ENCODE measurements at regions not wholly inside any gene's neighbourhood (a gene's known extent, or its start where the extent isn't known, plus 50 kb on each side); places are given as distances from the start of the nearest gene placed in this dataset.
"Not testable (repeated sequence)": the region's sequence is repeated elsewhere in the genome, so short reads cannot be mapped to it uniquely, and the experiment has no call there.

DNA sequence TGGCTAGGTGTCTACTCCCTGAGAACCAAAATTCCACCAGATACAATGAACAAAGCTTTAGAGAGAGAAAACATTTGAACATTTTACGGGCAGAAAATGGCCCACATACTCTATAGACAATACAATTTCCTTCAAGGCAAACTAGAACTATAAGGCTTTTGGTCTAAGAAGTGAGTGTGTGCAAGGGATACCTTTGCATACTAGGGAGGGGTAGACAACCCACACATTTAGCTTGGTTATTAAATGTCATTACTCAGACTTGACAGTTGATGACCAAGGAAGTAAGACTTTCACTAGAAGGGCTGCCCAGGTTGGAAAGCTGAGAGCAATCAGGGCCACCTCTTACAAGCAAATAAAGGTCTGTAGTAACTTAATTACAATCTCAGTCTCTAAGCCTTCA is 64.0 kb upstream of the PLEKHM1 start:
- DNase-seq = not testable (repeated sequence)

- not testable (repeated sequence) for DNase-seq
Observed at GRCh38 chr17:45558821-45559220, 68.3 kb upstream of the PLEKHM1 start.

- not testable (repeated sequence) for DNase-seq
Observed at GRCh38 chr17:45562868-45563267, 72.3 kb upstream of the PLEKHM1 start.

DNA sequence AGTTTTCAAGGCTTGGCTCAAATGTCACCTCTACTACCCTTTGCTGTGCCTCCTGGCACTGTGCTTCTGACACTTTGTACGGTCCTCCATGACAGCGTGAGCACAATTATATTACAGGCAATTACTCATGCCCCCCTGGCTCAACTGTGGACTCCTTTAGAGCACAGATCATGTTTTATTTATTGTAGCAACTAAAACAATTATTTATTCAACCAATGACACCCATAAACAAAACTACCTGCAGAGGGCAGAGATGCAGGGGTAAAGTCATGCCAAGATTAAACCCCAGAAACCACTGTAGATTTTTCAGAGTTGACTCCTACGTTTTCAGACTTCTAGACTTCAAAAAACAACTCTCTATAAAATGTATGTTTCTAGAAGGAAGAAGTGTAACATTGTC is 72.8 kb upstream of the PLEKHM1 start:
- not testable (repeated sequence) for DNase-seq

DNA sequence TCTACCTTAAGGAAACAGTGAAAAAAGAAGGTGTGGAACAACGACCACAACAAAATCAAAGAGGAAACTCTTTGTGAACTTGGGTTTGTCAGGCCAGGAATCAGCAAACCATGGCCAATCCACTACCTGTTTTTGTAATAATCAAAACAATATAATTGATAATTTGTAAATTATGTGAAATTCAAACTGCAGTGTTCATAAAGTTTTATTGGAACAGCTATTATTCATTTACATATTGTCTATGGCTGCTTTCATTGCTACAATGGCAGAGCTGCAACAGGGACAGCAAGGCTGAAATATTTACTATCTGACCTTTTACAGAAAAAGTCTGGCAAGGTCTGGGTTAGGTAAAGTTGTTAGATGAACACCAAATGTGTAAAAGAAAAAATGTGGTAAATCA is 77.8 kb upstream of the PLEKHM1 start:
- not testable (repeated sequence) for DNase-seq

DNA sequence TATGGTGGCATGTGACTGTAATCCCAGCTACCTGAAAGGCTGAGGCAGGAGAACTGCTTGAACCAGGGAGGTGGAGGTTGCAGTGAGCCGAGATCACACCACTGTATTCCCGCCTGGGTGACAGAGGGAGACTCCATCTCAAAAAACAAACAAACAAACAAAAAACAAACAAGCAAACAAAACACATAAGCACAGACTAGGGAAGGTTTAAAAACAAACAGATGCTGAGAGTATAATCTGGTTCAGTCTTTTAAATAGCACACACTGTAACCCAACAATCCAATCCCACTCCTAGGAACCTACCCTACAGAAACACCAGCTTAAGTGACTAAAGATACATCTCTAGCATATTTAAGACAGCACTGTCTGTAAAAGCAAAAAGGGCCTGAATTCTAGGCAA is 82.8 kb upstream of the PLEKHM1 start:
- not testable (repeated sequence) for DNase-seq

GRCh38 chr17:45573924-45574770 is 83.6 kb upstream of the PLEKHM1 start:
- DNase-seq = no peak

DNA sequence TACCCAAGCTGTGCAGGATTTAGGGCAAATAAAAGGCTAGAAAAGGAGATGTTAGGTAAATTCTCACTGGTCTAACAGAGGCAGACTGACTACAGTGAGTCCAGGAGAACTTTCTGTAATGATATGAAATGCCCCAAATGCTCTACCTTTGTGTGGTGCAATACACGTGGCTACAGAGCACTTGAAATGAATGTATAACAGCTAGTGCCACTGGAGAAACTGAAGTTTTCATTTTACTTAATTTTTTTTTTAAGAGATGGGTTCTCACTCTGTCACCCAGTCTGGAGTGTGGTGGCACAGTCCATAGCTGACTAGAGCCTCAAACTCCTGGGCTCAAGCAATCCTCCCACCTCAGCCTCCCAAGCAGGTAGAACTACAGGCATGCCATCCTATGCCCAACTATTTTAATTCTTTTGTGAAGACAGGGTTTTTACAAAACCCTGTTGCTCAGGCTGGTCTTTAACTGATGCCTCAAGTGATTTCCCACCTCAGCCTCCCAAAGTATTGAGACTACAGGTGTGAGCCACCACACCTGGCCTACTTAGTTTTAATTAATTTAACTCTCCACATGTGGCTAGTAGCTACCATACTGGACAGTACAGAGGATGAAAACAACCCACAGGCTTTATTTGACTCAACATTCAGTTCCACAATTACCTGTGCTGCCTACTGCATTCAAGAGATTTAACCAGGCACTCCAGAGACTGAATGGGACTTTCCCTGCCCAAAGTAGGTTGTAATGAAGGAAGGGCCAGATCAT is 84.8 kb upstream of the PLEKHM1 start:
- no peak for DNase-seq

DNA sequence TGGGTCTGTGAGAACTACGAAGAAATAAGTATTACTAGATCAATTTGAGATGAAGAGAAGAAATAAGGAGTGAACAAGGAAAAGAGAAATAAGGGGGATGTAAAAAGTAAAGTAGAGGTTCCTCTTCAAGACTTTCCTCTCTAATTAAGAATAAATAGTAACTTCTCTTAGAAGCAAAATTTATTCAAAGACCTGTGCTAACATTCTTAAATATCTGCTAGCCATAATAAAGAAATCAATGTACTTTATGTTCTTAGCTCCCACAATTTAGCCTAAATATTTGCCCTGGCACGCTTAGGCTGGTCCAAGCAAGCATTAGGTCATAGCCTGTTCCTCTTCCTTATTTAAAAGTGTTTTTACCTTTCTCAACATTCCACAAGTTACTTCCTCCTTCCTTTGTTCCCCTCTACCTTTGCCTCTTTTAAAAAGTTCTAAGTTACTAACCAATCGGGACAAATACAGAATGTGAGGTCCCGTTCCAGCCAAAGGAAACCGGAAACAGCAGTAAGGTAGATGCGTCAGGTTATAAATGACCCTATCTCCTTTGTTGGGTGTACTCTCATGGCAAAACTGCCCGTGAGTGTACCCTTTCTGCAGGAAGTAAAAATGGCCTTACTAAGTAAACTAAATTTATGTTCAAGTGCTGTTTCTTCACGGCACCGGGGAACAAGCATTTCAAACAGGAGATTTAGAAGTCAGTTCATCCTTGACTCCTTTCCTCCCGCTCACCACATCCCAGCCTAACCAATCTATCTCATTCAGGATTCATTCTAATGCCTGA is 86.2 kb upstream of the PLEKHM1 start:
- not testable (repeated sequence) for DNase-seq

GRCh38 chr17:45577571-45578279 is 87.2 kb upstream of the PLEKHM1 start:
- DNase-seq = no peak

- DNase-seq = no peak
Observed at GRCh38 chr17:45578516-45579455, 88.3 kb upstream of the PLEKHM1 start.

DNA sequence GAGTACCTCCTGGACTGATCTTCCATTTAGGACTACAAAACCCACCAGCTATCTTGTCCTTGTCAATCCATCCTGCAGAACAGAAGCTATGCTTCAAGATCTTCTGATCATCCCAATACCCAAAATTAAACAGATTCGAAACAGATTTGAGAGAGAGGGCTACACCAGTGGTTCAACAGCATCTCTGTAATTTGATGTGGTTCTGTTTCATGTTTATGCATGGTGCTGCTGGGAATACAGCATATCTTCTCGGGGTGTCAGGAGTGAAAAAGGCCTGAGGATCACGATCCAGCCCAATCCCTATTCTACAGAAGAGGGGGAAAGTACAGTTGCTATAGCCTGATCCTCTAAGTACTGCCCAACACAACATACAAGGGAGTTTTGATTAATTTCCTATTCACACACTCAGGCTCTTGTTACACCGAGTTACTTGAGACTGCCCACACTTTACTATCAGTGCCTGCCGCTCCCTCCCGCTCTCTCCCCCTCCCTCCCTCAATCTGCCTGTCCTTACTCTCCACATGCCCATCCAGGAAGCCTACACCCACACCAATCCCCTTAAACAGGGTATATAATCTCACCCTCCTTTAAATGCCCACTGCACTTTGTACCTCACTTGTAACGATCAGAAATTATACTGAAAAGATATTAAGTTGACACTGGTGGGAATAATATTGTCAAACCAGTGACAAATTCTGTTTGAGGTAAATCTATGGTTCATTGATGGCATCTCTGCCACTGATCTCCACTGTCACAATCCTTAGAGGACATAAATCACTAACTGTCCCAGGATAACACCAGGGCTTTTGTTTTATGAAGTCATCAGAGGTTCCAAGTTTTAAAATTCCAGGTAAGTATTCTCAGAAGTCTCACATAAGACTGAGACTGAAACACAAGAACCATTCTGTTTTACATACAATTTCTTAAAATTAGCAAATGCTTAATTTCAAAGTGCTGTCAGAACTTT is 89.3 kb upstream of the PLEKHM1 start:
- DNase-seq = no peak

DNA sequence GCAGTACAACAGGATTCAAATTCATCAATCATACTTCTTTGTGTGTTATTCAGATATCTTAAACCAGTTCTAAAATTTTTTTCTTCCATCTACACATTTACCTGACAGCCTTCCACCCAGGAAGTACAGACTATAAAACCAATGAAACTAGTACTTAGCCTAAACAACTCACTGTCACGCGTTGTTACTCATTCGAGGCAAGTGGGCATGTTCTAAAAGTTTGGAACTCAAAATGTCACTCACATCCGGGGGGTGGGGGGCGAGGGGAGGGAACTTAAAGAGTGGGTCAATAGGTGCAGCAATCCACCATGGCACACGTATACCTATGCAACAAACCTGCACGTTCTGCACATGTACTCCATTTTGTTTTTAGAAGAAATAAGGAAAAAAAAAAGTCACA is 90.4 kb upstream of the PLEKHM1 start:
- no peak for DNase-seq

DNA sequence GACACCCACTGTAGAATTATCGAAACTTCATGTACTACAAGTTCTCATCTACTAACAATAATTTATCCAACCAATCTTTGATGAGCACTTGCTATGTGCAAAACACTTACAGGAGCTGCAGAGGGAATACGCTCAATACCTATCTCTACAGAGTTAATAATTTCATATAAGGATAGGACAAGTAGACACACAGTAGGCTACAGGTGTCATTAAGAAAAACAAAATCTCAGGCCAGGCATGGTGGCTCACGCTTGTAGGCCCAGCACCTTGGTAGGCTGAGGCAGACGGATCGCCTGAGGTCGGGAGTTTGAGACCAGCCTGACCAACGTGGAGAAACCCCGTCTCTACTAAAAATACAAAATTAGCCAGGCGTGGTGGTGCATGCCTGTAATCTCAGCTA is 91.3 kb upstream of the PLEKHM1 start:
- no peak for DNase-seq

GRCh38 chr17:45584092-45585036 is 93.8 kb upstream of the PLEKHM1 start:
- no peak for DNase-seq

DNA sequence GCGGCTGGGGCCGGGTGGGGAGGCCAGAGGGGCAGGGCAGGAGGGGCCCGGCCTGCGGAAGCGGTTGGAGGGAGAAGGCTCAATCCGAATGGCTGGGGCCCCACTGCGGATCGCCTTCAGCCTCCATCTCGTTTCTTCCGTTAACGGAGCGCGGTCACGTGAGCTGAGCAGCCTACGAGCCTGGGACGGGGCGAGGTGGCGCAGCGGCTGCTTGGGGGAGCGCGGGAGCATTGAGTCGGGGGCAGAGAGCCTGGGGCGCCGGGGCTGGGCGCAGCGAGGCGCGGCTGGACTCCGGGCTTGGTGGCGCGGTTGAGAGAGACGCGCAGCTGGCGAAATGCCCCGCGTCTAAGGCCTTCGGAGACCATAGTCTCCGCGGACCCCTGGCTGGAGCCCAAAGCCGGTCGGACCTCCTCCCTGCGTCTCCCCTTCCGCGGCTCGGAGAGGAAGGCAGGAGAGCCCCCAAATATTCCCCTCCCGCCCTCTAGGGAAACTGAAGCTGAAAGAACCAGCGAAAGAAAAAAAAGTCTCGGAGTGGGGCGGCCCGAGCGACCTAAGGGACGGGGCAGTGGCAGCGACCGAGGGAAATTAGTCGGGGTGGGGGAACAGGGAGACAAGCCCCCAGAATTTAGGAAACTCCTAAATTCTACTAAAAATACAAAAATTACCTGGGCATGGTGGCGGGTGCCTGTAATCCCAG is 94.7 kb upstream of the PLEKHM1 start:
- DNase-seq = not testable (repeated sequence)
